ENCODE measurements at regions not wholly inside any gene's neighbourhood (a gene's known extent, or its start where the extent isn't known, plus 50 kb on each side); places are given as distances from the start of the nearest gene placed in this dataset.
A peak's percentile ranks its signal among the peaks of the same experiment; 100 is the strongest.
"Not testable (repeated sequence)": the region's sequence is repeated elsewhere in the genome, so short reads cannot be mapped to it uniquely, and the experiment has no call there.

- TF ChIP-seq CTCF (IDR thresholded peaks at IDR 0.05; ENCODE audit: unreplicated experiment), result no peak
- H3K4me1 Mint-ChIP-seq (ENCODE audit: low read depth, unreplicated experiment), result peaks cover 21% of the 10 kb centered on the region
- BruUV-seq (replicated peaks), result no TSS peak
- peaks cover 9% of the 10 kb centered on the region for H3K36me3 Mint-ChIP-seq (ENCODE audit: insufficient read depth, unreplicated experiment)
- no peaks in the 10 kb centered on the region for H3K9me3 Mint-ChIP-seq (ENCODE audit: low read depth, unreplicated experiment)
- H3K27me3 Mint-ChIP-seq (ENCODE audit: unreplicated experiment), result no peaks in the 10 kb centered on the region
- H3K4me3 Mint-ChIP-seq (ENCODE audit: low read depth, unreplicated experiment), result no peak overlapping the region
- H3K27ac Mint-ChIP-seq (ENCODE audit: unreplicated experiment), result no peak overlapping the region
- no peak for DNase-seq
- intact Hi-C loops (cut with micrococcal nuclease; ENCODE audit: unreplicated experiment), result loop anchor here (5.0 to 10.0 kb wide), 2 partner anchors 53 to 146 kb away; no protein-coding TSS in a partner anchor
- CTCF ChIA-PET, result interaction anchor here (0.7 kb wide), 1 partner anchor 124 kb away, joined by 3 read pairs; no protein-coding TSS in a partner anchor
These were observed 69.9 kb upstream of the PSME4 start for GRCh38 chr2:54040685-54041084.

- Mint-ChIP-seq H3K4me1 (ENCODE audit: low read depth, unreplicated experiment) (peaks cover 21% of the 10 kb centered on the region), H3K36me3 (ENCODE audit: insufficient read depth, unreplicated experiment) (peaks cover 9% of the 10 kb centered on the region), H3K27me3 (ENCODE audit: unreplicated experiment) (no peaks in the 10 kb centered on the region), H3K9me3 (ENCODE audit: low read depth, unreplicated experiment) (no peaks in the 10 kb centered on the region), H3K4me3 (ENCODE audit: low read depth, unreplicated experiment) (no peak overlapping the region), H3K27ac (ENCODE audit: unreplicated experiment) (no peak overlapping the region)
- TF ChIP-seq CTCF (IDR thresholded peaks at IDR 0.05; ENCODE audit: unreplicated experiment), result no peak
- intact Hi-C loops (cut with micrococcal nuclease; ENCODE audit: unreplicated experiment), result loop anchor here (5.0 to 10.0 kb wide), 2 partner anchors 53 to 145 kb away; no protein-coding TSS in a partner anchor
- no TSS peak for BruUV-seq (replicated peaks)
- CTCF ChIA-PET, result interaction anchor here (0.6 kb wide), 1 partner anchor 31 kb away, joined by 3 read pairs; no protein-coding TSS in a partner anchor
- DNase-seq, result no peak
These were observed 69.5 kb upstream of the PSME4 start for GRCh38 chr2:54040250-54040649.

GRCh38 chr2:54038835-54039234 lies 68.0 kb upstream of the PSME4 start:
- no peak for DNase-seq
- Mint-ChIP-seq H3K27ac (ENCODE audit: unreplicated experiment) (peak overlapping the region; percentile 6), H3K36me3 (ENCODE audit: insufficient read depth, unreplicated experiment) (peaks cover 3% of the 10 kb centered on the region), H3K4me1 (ENCODE audit: low read depth, unreplicated experiment) (peaks cover 15% of the 10 kb centered on the region), H3K4me3 (ENCODE audit: low read depth, unreplicated experiment) (no peak overlapping the region), H3K9me3 (ENCODE audit: low read depth, unreplicated experiment) (no peaks in the 10 kb centered on the region), H3K27me3 (ENCODE audit: unreplicated experiment) (no peaks in the 10 kb centered on the region)
- no peak for TF ChIP-seq CTCF (IDR thresholded peaks at IDR 0.05; ENCODE audit: unreplicated experiment)
- intact Hi-C loops (cut with micrococcal nuclease; ENCODE audit: unreplicated experiment), result no loop called here
- CTCF ChIA-PET, result interaction anchor here (0.7 kb wide), 1 partner anchor 97 kb away, joined by 5 read pairs; no protein-coding TSS in a partner anchor
- BruUV-seq (replicated peaks), result no TSS peak

- H3K9me3 Mint-ChIP-seq (ENCODE audit: low read depth, unreplicated experiment); intact Hi-C loops (cut with micrococcal nuclease; ENCODE audit: unreplicated experiment); DNase-seq; H3K36me3 Mint-ChIP-seq (ENCODE audit: insufficient read depth, unreplicated experiment); H3K4me3 Mint-ChIP-seq (ENCODE audit: low read depth, unreplicated experiment); H3K27me3 Mint-ChIP-seq (ENCODE audit: unreplicated experiment); H3K4me1 Mint-ChIP-seq (ENCODE audit: low read depth, unreplicated experiment); BruUV-seq (replicated peaks); CTCF ChIA-PET; H3K27ac Mint-ChIP-seq (ENCODE audit: unreplicated experiment): not testable (repeated sequence)
These were observed 60.5 kb upstream of the PSME4 start for GRCh38 chr2:54031288-54031687.

- H3K27ac Mint-ChIP-seq (ENCODE audit: unreplicated experiment), result no peak overlapping the region
- BruUV-seq (replicated peaks), result no TSS peak
- H3K36me3 Mint-ChIP-seq (ENCODE audit: insufficient read depth, unreplicated experiment), result no peaks in the 10 kb centered on the region
- intact Hi-C loops (cut with micrococcal nuclease; ENCODE audit: unreplicated experiment), result no loop called here
- TF ChIP-seq CTCF (IDR thresholded peaks at IDR 0.05; ENCODE audit: unreplicated experiment), result no peak
- H3K27me3 Mint-ChIP-seq (ENCODE audit: unreplicated experiment), result no peaks in the 10 kb centered on the region
- CTCF ChIA-PET, result no interaction called here
- no peaks in the 10 kb centered on the region for H3K9me3 Mint-ChIP-seq (ENCODE audit: low read depth, unreplicated experiment)
- no peaks in the 10 kb centered on the region for H3K4me1 Mint-ChIP-seq (ENCODE audit: low read depth, unreplicated experiment)
- no peak overlapping the region for H3K4me3 Mint-ChIP-seq (ENCODE audit: low read depth, unreplicated experiment)
- no peak for DNase-seq
These were observed 60.0 kb upstream of the PSME4 start for GRCh38 chr2:54030806-54031205.

All from Calu3 (cell line).